Esophagus muscularis mucosa (tissue), 4 donors: ENCODE measurements at regions not wholly inside any gene's neighbourhood (a gene's known extent, or its start where the extent isn't known, plus 50 kb on each side); places are given as distances from the start of the nearest gene placed in this dataset.

Experiments used
- DNase-seq: peaks from one replicate; pipeline ENCODE4 v3.0.0-alpha.2; 2017; ENCODE audit errors: extremely low spot score
- H3K27ac ChIP-seq, 4 donors: fragments of 200-600 bp; sonication (generic); replicated peaks in 1 of 4; 1 replicate in 3 of 4; 2 replicates in 1 of 4; pipeline ENCODE4 v1.5.1; 2016 to 2019; ENCODE audit warnings: mild to moderate bottlenecking in 1 of 4
- H3K27me3 ChIP-seq, 4 donors: fragments of 200-600 bp; sonication (generic); one replicate each; pipeline versions ENCODE4 v1.5.1 to v1.6.0; 2016 to 2019
- H3K36me3 ChIP-seq, 4 donors: fragments of 200-600 bp; sonication (generic); one replicate each; pipeline ENCODE4 v1.5.1; 2016 to 2019
- H3K4me1 ChIP-seq, 4 donors: fragments of 200-600 bp; sonication (generic); one replicate each; pipeline ENCODE4 v1.5.1; 2016 to 2019
- H3K4me3 ChIP-seq, 4 donors: fragments of 200-600 bp; sonication (generic); 1 replicate in 2 of 4; 2 replicates in 2 of 4; pipeline ENCODE4 v1.5.1; 2016 to 2019; ENCODE audit warnings: mild to moderate bottlenecking in 4 of 4, moderate library complexity in 1 of 4
- H3K9me3 ChIP-seq, 4 donors: fragments of 200-600 bp; sonication (generic); 1 replicate in 3 of 4; 2 replicates in 1 of 4; pipeline ENCODE4 v1.5.1; 2016 to 2019
- EP300 ChIP-seq: sonication (generic); formaldehyde crosslinking; IDR thresholded peaks from one replicate; pipeline ENCODE4 v1.6.1; 2017; ENCODE audit warnings: antibody characterized with exemption
- POLR2A ChIP-seq: fragments of 450-650 bp; IDR thresholded peaks from one replicate; pipeline ENCODE4 v1.6.1; 2017; ENCODE audit warnings: antibody characterized with exemption, moderate library complexity, mild to moderate bottlenecking, low read depth
- POLR2AphosphoS5 ChIP-seq, 2 donors: sonication (generic); formaldehyde crosslinking; IDR thresholded peaks; one replicate each; pipeline ENCODE4 v1.6.1; 2017; ENCODE audit warnings: antibody characterized with exemption in 2 of 2
- WGBS: methylation state at CpG from one replicate; pipeline ENCODE4 v1.1.5; 2018; 5-methylcytosine and 5-hydroxymethylcytosine counted together
- intact Hi-C: fragments of 100-400 bp; cut with DNase I; formaldehyde crosslinking; loops from one replicate; pipeline ENCODE4 v1.15.1; 2023
- TF ChIP-seq, protein P1 (sequence below), 3 experiments: fragments of 200-600 bp in 2 of 3; fragments of 450-650 bp in 1 of 3; sonication (generic) in 2 of 3; IDR thresholded peaks; one replicate each; pipeline ENCODE4 v1.5.1; 2017 to 2019; ENCODE audit warnings: antibody characterized with exemption in 3 of 3, mild to moderate bottlenecking in 2 of 3, moderate library complexity in 1 of 3

DNA sequence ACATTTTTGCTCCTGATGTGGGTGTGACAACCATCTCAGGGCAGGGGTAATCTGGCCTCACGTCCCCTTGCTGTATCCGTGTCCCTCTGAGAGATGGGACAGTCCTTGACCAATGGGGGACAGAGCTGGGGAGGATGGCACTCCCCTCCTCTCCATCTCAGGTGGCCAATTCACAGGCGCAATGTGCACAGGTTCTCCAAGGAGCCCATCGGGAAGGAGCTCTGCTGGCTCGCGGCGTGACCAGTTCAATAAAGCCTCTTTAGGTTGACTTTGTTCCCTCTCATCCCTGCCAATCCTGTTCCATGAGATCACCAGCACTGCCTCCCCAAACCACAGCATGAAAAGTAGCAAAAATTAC is 196.3 kb upstream of the SLC24A3 start:
- no peaks in the 10 kb centered on the region for H3K27me3 ChIP-seq
- H3K36me3 ChIP-seq, result no peaks in the 10 kb centered on the region
- intact Hi-C loops, result no loop called here
- no peak for TF ChIP-seq POLR2A
- TF ChIP-seq POLR2AphosphoS5 (IDR thresholded peaks at IDR 0.05), result no peak
- TF ChIP-seq, protein P1, sequence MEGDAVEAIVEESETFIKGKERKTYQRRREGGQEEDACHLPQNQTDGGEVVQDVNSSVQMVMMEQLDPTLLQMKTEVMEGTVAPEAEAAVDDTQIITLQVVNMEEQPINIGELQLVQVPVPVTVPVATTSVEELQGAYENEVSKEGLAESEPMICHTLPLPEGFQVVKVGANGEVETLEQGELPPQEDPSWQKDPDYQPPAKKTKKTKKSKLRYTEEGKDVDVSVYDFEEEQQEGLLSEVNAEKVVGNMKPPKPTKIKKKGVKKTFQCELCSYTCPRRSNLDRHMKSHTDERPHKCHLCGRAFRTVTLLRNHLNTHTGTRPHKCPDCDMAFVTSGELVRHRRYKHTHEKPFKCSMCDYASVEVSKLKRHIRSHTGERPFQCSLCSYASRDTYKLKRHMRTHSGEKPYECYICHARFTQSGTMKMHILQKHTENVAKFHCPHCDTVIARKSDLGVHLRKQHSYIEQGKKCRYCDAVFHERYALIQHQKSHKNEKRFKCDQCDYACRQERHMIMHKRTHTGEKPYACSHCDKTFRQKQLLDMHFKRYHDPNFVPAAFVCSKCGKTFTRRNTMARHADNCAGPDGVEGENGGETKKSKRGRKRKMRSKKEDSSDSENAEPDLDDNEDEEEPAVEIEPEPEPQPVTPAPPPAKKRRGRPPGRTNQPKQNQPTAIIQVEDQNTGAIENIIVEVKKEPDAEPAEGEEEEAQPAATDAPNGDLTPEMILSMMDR (IDR thresholded peaks at IDR 0.05), result no peak
- no peak for TF ChIP-seq EP300
- H3K4me3 ChIP-seq, result no peak overlapping the region
- 70% methylated on average over 7 of the region's 7 CpGs for WGBS
- no peak overlapping the region for H3K27ac ChIP-seq
- no peak for DNase-seq
- peaks cover 0 to 18% (median 6%) of the 10 kb centered on the region in 4 donors for H3K4me1 ChIP-seq
- no peaks in the 10 kb centered on the region for H3K9me3 ChIP-seq

DNA sequence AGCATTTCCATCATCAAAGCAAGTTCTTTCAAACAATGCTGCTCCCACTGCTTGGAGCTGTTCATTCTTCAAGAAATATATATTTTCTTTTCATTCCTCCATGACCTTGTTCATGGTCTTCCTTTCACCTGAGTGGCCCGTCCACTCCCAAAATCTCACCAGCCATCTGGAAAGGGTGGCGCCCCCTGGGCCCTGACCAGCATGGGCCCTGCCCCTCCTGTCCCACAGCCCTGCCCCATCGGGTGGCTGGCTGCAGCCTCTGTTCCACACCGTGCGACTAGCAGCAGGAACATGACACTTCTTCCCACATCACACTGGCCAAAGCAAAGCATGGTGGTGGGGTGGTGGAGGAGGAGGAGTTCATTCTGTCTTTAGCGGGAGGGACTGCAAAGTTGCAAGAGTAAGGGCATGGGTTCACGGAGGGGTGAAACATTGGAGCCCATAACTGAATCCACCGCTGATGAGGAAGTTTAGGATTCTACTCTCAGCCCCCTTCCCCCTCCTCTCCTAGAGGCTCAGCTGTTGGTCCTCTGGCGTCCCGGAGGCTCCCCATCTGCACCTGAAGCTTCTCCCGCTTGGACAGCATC is 195.2 kb upstream of the SLC24A3 start:
- Histone ChIP-seq H3K4me1 (peaks cover 0 to 18% (median 5%) of the 10 kb centered on the region in 4 donors), H3K27me3 (no peaks in the 10 kb centered on the region), H3K27ac (no peak overlapping the region), H3K36me3 (no peaks in the 10 kb centered on the region), H3K4me3 (no peak overlapping the region), H3K9me3 (no peaks in the 10 kb centered on the region)
- intact Hi-C loops, result no loop called here
- no peak for DNase-seq
- 84% methylated on average over 11 of the region's 11 CpGs for WGBS
- TF ChIP-seq, protein P1 (IDR thresholded peaks at IDR 0.05), result no peak
- no peak for TF ChIP-seq EP300
- TF ChIP-seq POLR2AphosphoS5 (IDR thresholded peaks at IDR 0.05), result no peak
- TF ChIP-seq POLR2A, result no peak

DNA sequence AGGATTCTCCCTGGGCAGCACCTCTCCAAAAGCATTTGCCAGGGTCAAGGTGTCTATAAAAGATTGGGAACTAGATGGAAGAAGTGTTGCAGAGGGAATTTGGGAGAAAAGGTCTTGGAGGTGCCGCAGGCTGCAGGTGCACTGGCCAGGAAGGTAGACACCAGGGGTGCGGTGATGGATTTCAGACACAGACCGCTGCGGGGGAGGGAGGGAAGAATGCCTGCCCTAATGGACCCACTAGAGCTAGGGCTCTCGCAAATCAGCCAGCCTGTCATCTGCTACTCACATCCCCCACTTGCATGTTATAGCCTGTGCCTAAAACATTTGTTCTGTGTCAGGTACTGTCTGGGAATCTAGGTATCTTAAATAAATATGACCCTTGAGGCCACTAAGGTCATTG is 193.6 kb upstream of the SLC24A3 start:
- intact Hi-C loops, result no loop called here
- Histone ChIP-seq H3K9me3 (no peaks in the 10 kb centered on the region), H3K4me1 (peaks cover 0 to 10% (median 3%) of the 10 kb centered on the region in 4 donors), H3K36me3 (no peaks in the 10 kb centered on the region), H3K4me3 (no peak overlapping the region), H3K27me3 (no peaks in the 10 kb centered on the region), H3K27ac (no peak overlapping the region)
- no peak for TF ChIP-seq POLR2AphosphoS5 (IDR thresholded peaks at IDR 0.05)
- TF ChIP-seq POLR2A, result no peak
- TF ChIP-seq, protein P1 (IDR thresholded peaks at IDR 0.05), result no peak
- no peak for TF ChIP-seq EP300
- peak; percentile 89 for DNase-seq
- WGBS, result 74% methylated on average over 5 of the region's 5 CpGs

DNA sequence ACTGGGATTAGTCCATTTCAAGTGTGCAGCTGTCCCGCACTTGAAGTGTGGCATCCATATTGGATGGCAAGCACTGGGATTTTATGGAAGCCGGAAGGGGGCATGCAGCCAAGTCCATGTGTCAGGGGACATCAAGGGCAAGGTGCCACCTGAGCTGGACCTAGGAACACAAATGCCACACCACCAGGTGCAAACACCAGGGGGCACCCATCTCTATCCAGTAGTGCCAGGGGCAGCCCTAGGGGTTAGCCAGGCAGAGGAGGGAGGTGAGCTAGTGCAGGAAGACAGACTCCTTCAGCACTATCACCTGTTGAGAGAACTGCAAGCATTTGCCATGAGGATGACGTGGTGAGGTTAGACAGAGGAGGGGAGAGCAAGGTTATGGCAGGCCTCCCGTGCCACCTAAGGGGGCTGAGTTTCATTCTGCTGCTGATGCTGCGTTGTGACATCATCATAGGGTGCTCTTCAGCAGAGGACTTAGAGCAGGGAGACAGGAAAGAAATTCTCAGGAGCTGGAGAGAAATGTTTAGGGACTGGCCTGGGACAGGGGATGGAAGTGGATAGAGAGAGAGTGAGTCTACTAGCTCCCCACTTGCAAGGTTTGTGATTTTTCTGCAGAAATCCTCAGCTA is 192.6 kb upstream of the SLC24A3 start:
- peak; percentile 45 for DNase-seq
- intact Hi-C loops, result no loop called here
- no peak overlapping the region for H3K4me3 ChIP-seq
- H3K27me3 ChIP-seq, result no peaks in the 10 kb centered on the region
- no peaks in the 10 kb centered on the region for H3K36me3 ChIP-seq
- no peak overlapping the region for H3K27ac ChIP-seq
- H3K9me3 ChIP-seq, result no peaks in the 10 kb centered on the region
- H3K4me1 ChIP-seq, result peaks cover 0 to 10% (median 3%) of the 10 kb centered on the region in 4 donors
- WGBS, result 95% methylated on average over 5 of the region's 5 CpGs
- TF ChIP-seq EP300 (no peak), POLR2AphosphoS5 (IDR thresholded peaks at IDR 0.05) (no peak), POLR2A (no peak)
- TF ChIP-seq, protein P1 (IDR thresholded peaks at IDR 0.05), result no peak
